Neuronal stem cell (in vitro differentiated cells): ENCODE measurements at regions not wholly inside any gene's neighbourhood (a gene's known extent, or its start where the extent isn't known, plus 50 kb on each side); places are given as distances from the start of the nearest gene placed in this dataset.

Source experiments
- DNase-seq: peaks from one replicate; pipeline ENCODE4 v3.0.0-alpha.2; 2013; ENCODE audit warnings: low spot score
- H2AFZ ChIP-seq: one replicate; pipeline ENCODE4 v1.6.1; 2013; ENCODE audit warnings: mild to moderate bottlenecking, low read length, inconsistent platforms
- H2AK5ac ChIP-seq: 2 replicates; pipeline ENCODE4 v1.6.1; 2013; ENCODE audit warnings: low read depth, mild to moderate bottlenecking, inconsistent platforms, low read length, moderate library complexity, mixed read lengths
- H2BK120ac ChIP-seq: 2 replicates; pipeline ENCODE4 v1.6.1; 2013; ENCODE audit warnings: low read depth, mild to moderate bottlenecking, inconsistent platforms, low read length, moderate library complexity, mixed read lengths
- H2BK12ac ChIP-seq: one replicate; pipeline ENCODE4 v1.6.1; 2013; ENCODE audit warnings: low read length, inconsistent platforms
- H2BK15ac ChIP-seq: 2 replicates; pipeline ENCODE4 v1.6.1; 2013; ENCODE audit warnings: mild to moderate bottlenecking, low read length, inconsistent platforms, mixed read lengths
- H2BK5ac ChIP-seq: one replicate; pipeline ENCODE4 v1.6.1; 2013; ENCODE audit warnings: inconsistent platforms, mild to moderate bottlenecking, low read length, moderate library complexity
- H3K14ac ChIP-seq: one replicate; pipeline ENCODE4 v1.6.1; 2013; ENCODE audit warnings: low read length, inconsistent platforms
- H3K18ac ChIP-seq: 2 replicates; pipeline ENCODE4 v1.6.1; 2013; ENCODE audit warnings: low read length, inconsistent platforms
- H3K23ac ChIP-seq: 2 replicates; pipeline ENCODE4 v1.6.1; 2013; ENCODE audit warnings: low read depth, mild to moderate bottlenecking, mixed read lengths, low read length, inconsistent platforms; ENCODE audit not compliant: poor library complexity
- H3K27ac ChIP-seq: replicated peaks from 3 replicates; pipeline ENCODE4 v1.5.1; 2013; ENCODE audit warnings: low read length, inconsistent platforms
- H3K27me3 ChIP-seq, 3 experiments: 2 replicates each; pipeline ENCODE4 v1.6.1; 2013; ENCODE audit warnings: low read length in 3 of 3, mild to moderate bottlenecking in 2 of 3, inconsistent platforms in 1 of 3, low read depth in 1 of 3, mixed read lengths in 1 of 3, moderate library complexity in 1 of 3; ENCODE audit not compliant: control insufficient read depth in 3 of 3, insufficient read depth in 3 of 3
- H3K36me3 ChIP-seq, 2 donors: replicated peaks in 1 of 2; 2 replicates each; pipeline ENCODE4 v1.6.1; 2013; ENCODE audit warnings: low read length in 2 of 2; ENCODE audit not compliant: control insufficient read depth in 2 of 2, insufficient read depth in 2 of 2
- H3K4ac ChIP-seq: 2 replicates; pipeline ENCODE4 v1.6.1; 2013; ENCODE audit warnings: inconsistent platforms, mild to moderate bottlenecking, low read length, moderate library complexity
- H3K4me1 ChIP-seq, 2 donors: 1 replicate in 1 of 2; 2 replicates in 1 of 2; pipeline ENCODE4 v1.6.1; 2013; ENCODE audit warnings: low read length in 2 of 2, low read depth in 1 of 2; ENCODE audit not compliant: control insufficient read depth in 2 of 2, insufficient read depth in 1 of 2
- H3K4me2 ChIP-seq: one replicate; pipeline ENCODE4 v1.6.1; 2013; ENCODE audit warnings: mild to moderate bottlenecking, low read length, inconsistent platforms; ENCODE audit not compliant: insufficient read depth, poor library complexity, severe bottlenecking
- H3K4me3 ChIP-seq, 2 donors: 2 replicates each; pipeline ENCODE4 v1.5.1; 2013; ENCODE audit warnings: low read length in 2 of 2, mild to moderate bottlenecking in 2 of 2, inconsistent platforms in 1 of 2, moderate library complexity in 1 of 2
- H3K79me1 ChIP-seq: one replicate; pipeline ENCODE4 v1.6.1; 2013; ENCODE audit warnings: low read depth, mild to moderate bottlenecking, inconsistent platforms, low read length, moderate library complexity
- H3K9ac ChIP-seq: one replicate; pipeline ENCODE4 v1.6.1; 2013; ENCODE audit warnings: mild to moderate bottlenecking, low read depth, low read length, inconsistent platforms; ENCODE audit not compliant: poor library complexity
- H3K9me3 ChIP-seq, 2 donors: replicated peaks in 1 of 2; 2 replicates each; pipeline versions ENCODE3 to v1.6.1; 2013; ENCODE audit warnings: low read length in 2 of 2, mild to moderate bottlenecking in 2 of 2, inconsistent platforms in 1 of 2, low read depth in 1 of 2, mixed read lengths in 1 of 2, moderate library complexity in 1 of 2; ENCODE audit not compliant: control insufficient read depth in 2 of 2, insufficient read depth in 1 of 2
- H4K8ac ChIP-seq: one replicate; pipeline ENCODE4 v1.6.1; 2013; ENCODE audit warnings: low read depth, mild to moderate bottlenecking, inconsistent platforms, low read length, moderate library complexity
- H4K91ac ChIP-seq: one replicate; pipeline ENCODE4 v1.6.1; 2013; ENCODE audit warnings: low read length, low read depth, mild to moderate bottlenecking, inconsistent platforms; ENCODE audit not compliant: poor library complexity
- WGBS, 2 donors: extraction: QIAGEN DNeasy Blood & Tissue Kit; methylation state at CpG; one replicate each; pipeline ENCODE4 v1.1.7; 2013; ENCODE audit warnings: missing lambda C conversion rate in 2 of 2, mixed read lengths in 1 of 2; ENCODE audit not compliant: insufficient read length in 2 of 2, insufficient replicate concordance in 1 of 2; ENCODE audit errors: extremely low coverage in 2 of 2; 5-methylcytosine and 5-hydroxymethylcytosine counted together

DNA sequence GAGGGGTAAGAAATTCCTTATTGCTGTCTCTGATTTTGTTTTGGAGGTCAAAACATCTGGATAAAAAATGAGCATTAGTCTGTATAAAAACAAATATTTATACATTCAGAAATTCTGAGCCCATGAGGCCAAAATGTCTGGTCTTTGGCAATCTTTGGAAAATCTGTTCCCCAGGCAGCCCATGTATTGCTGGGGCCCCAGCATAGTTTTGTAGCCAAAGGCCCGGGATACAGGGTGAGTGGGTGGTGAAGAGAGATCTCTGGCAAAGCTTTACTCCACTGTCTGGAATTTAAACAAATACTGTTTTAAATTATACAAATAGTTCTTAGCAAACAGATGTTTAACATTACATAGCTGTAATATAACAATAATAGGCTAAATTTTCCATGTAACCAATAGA is 134.7 kb upstream of the GALNT17 start:
- Histone ChIP-seq H4K8ac (no peak overlapping the region), H2BK12ac (no peak overlapping the region), H2BK120ac (no peak overlapping the region), H3K9ac (no peak overlapping the region), H4K91ac (no peak overlapping the region), H3K27ac (no peak overlapping the region), H3K4me1 (no peaks in the 10 kb centered on the region), H3K23ac (no peak overlapping the region), H3K4me2 (no peak overlapping the region), H2AFZ (no peak overlapping the region), H2BK5ac (no peak overlapping the region), H3K18ac (no peak overlapping the region), H3K9me3 (no peaks in the 10 kb centered on the region), H3K27me3 (no peaks in the 10 kb centered on the region), H3K4me3 (no peak overlapping the region), H2BK15ac (no peak overlapping the region), H3K36me3 (no peaks in the 10 kb centered on the region), H3K4ac (no peak overlapping the region), H2AK5ac (no peak overlapping the region), H3K14ac (no peak overlapping the region), H3K79me1 (no peaks in the 10 kb centered on the region)
- DNase-seq = no peak
- WGBS, 2 donors = no CpG with 5 or more reads among the region's 1 CpG

DNA sequence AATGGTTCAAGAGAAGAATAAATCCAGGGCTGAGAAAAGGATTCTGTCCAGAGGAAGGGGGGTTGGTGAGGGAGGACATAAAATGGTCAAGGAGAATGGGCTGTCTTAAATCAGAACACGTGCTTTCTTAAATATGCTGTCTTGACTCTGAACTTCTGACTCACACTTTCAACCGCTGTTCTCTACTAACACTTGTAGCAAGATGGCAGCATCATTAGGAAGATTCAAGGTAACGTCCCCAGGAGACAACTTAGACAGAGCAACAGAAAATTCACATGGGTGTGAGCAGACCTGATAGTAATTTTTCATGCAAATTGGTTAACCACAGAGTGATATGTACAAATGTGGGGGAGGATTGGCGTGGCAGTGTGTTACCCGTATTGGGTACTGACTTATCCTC is 126.8 kb upstream of the GALNT17 start:
- Histone ChIP-seq H2BK120ac (no peak overlapping the region), H4K8ac (no peak overlapping the region), H3K9ac (no peak overlapping the region), H3K4me1 (no peaks in the 10 kb centered on the region), H2AK5ac (no peak overlapping the region), H3K4me2 (no peak overlapping the region), H3K4me3 (no peak overlapping the region), H2BK5ac (no peak overlapping the region), H3K79me1 (no peaks in the 10 kb centered on the region), H3K27me3 (peaks cover 0 to 4% (median 2%) of the 10 kb centered on the region in 3 experiments), H4K91ac (no peak overlapping the region), H2BK12ac (no peak overlapping the region), H3K18ac (no peak overlapping the region), H3K36me3 (no peaks in the 10 kb centered on the region), H2BK15ac (no peak overlapping the region), H3K9me3 (no peaks in the 10 kb centered on the region), H3K14ac (no peak overlapping the region), H3K23ac (no peak overlapping the region), H3K27ac (no peak overlapping the region), H2AFZ (no peak overlapping the region), H3K4ac (no peak overlapping the region)
- WGBS, 2 donors = no CpG with 5 or more reads among the region's 5 CpGs
- no peak for DNase-seq

DNA sequence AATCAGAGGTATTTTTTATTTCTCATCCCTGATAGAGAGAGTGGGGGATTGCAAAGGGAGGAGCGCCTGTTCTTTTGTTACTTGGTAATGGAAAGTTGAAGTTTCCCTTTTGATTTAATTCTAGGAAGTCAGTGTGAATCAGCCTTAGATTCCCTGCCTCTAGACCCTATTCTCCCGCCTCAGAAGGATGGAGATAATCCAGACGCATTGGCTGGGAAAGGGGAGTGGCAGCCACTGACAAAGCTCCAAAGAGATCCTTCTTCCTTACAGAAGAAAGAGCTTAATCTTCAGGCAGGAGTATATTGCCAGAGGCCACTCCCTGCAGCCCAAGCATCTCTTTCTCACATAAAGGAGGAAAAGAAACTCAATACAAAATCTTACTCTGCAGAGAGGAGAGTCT is 122.3 kb upstream of the GALNT17 start:
- H3K36me3 ChIP-seq = no peaks in the 10 kb centered on the region

DNA sequence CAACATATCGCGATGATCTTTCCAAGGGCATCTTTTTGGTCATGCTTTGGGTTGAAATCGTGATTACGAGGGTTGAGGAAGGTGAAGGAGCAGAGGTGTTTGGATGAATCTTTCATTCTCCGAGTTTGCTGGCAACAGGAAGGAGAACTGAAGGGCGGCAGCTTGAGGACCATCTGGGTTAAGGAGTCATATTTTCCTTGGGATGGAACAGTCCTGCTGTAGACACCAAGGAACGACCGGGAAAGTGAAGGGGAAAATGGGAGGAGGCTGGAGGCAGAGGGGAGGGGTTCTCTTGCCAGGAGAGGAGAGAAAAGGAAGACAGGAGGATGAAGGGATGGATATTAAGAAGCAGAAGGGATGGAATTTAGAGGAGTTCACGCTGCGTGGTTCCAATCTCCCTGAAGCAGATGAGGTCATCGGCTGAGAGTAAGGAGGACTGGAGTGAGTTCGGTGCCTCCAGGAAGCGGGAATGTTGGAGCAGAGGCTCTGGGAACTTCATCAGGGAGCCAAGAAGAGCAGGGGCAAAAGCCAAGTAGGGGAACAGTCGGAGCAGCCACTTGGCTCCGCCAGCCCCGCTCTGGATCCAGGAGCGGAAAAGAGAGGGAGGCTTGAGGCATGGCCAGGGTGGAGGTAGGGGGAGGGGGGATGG is 116.6 kb upstream of the GALNT17 start:
- Histone ChIP-seq H2BK120ac (no peak overlapping the region), H3K4me3 (peak overlapping the region in 1 of 2 donors; percentile 19), H3K14ac (no peak overlapping the region), H3K9me3 (no peaks in the 10 kb centered on the region), H3K18ac (peak overlapping the region; percentile 53), H2BK15ac (no peak overlapping the region), H3K79me1 (no peaks in the 10 kb centered on the region), H3K4ac (no peak overlapping the region), H3K36me3 (no peaks in the 10 kb centered on the region), H3K4me1 (no peaks in the 10 kb centered on the region), H2BK12ac (no peak overlapping the region), H4K8ac (no peak overlapping the region), H2BK5ac (no peak overlapping the region), H3K27me3 (no peaks in the 10 kb centered on the region), H3K9ac (no peak overlapping the region), H3K23ac (no peak overlapping the region), H2AK5ac (peak overlapping the region; percentile 30), H4K91ac (no peak overlapping the region), H3K27ac (no peak overlapping the region), H2AFZ (no peak overlapping the region), H3K4me2 (no peak overlapping the region)
- no CpG with 5 or more reads among the region's 17 CpGs for WGBS, 2 donors
- DNase-seq = no peak

More for the DNA sequence above, 122.3 kb upstream of the GALNT17 start:
- H3K27me3 ChIP-seq = peaks cover 0 to 4% (median 0%) of the 10 kb centered on the region in 3 experiments
- H2BK15ac ChIP-seq = no peak overlapping the region
- no peak overlapping the region for H3K9ac ChIP-seq
- DNase-seq = no peak
- no peak overlapping the region for H3K14ac ChIP-seq
- no peak overlapping the region for H2AFZ ChIP-seq
- H4K91ac ChIP-seq = no peak overlapping the region
- no peaks in the 10 kb centered on the region for H3K4me1 ChIP-seq
- no peaks in the 10 kb centered on the region for H3K9me3 ChIP-seq
- no peak overlapping the region for H2BK12ac ChIP-seq
- no peak overlapping the region for H3K4me2 ChIP-seq
- WGBS, 2 donors = no CpG with 5 or more reads among the region's 3 CpGs
- no peak overlapping the region for H3K18ac ChIP-seq
- no peaks in the 10 kb centered on the region for H3K79me1 ChIP-seq
- no peak overlapping the region for H3K27ac ChIP-seq
- H3K4ac ChIP-seq = no peak overlapping the region
- H2AK5ac ChIP-seq = no peak overlapping the region
- no peak overlapping the region for H3K4me3 ChIP-seq
- no peak overlapping the region for H2BK120ac ChIP-seq
- H4K8ac ChIP-seq = no peak overlapping the region
- no peak overlapping the region for H3K23ac ChIP-seq
- no peak overlapping the region for H2BK5ac ChIP-seq
